Spleen (tissue), 11 donors: ENCODE measurements at regions not wholly inside any gene's neighbourhood (a gene's known extent, or its start where the extent isn't known, plus 50 kb on each side); places are given as distances from the start of the nearest gene placed in this dataset.

Experiments used
- DNase-seq: peaks from one replicate; pipeline ENCODE4 v3.0.0-alpha.2; 2020
- H3K27ac ChIP-seq, 8 donors: fragments of 200-600 bp; sonication (generic) in 7 of 8; 1 replicate in 4 of 8; 2 replicates in 4 of 8; pipeline versions ENCODE4 v1.5.0 to v1.8.0; 2016 to 2021; ENCODE audit warnings: inconsistent platforms in 4 of 8, mild to moderate bottlenecking in 4 of 8, moderate library complexity in 1 of 8
- H3K27me3 ChIP-seq, 7 donors: fragments of 200-600 bp; sonication (generic) in 6 of 7; replicated peaks in 1 of 7; 1 replicate in 4 of 7; 2 replicates in 3 of 7; pipeline versions ENCODE4 v1.5.0 to v1.8.0; 2016 to 2021; ENCODE audit warnings: inconsistent platforms in 3 of 7, mild to moderate bottlenecking in 1 of 7
- H3K36me3 ChIP-seq, 6 donors: fragments of 200-600 bp; sonication (generic) in 5 of 6; 1 replicate in 4 of 6; 2 replicates in 2 of 6; pipeline versions ENCODE4 v1.5.0 to v1.8.0; 2016 to 2021; ENCODE audit warnings: inconsistent platforms in 2 of 6
- H3K4me1 ChIP-seq, 6 donors: fragments of 200-600 bp; sonication (generic) in 5 of 6; 1 replicate in 3 of 6; 2 replicates in 3 of 6; pipeline versions ENCODE4 v1.5.0 to v1.8.0; 2016 to 2021; ENCODE audit warnings: inconsistent platforms in 3 of 6
- H3K4me3 ChIP-seq, 8 donors: fragments of 200-600 bp; sonication (generic) in 7 of 8; 1 replicate in 4 of 8; 2 replicates in 4 of 8; pipeline versions ENCODE4 v1.5.0 to v1.8.0; 2016 to 2021; ENCODE audit warnings: inconsistent platforms in 4 of 8, mild to moderate bottlenecking in 4 of 8, moderate library complexity in 2 of 8
- H3K9me3 ChIP-seq, 8 donors: fragments of 200-600 bp; sonication (generic) in 7 of 8; 1 replicate in 4 of 8; 2 replicates in 4 of 8; pipeline versions ENCODE4 v1.5.0 to v1.8.0; 2016 to 2021; ENCODE audit warnings: inconsistent platforms in 4 of 8
- CTCF ChIP-seq, 11 experiments: fragments of 200-600 bp in 7 of 11; fragments of 450-650 bp in 4 of 11; sonication (generic) in 4 of 11; IDR thresholded peaks in 8 of 11; conservative IDR thresholded peaks in 3 of 11; 1 replicate in 7 of 11; 2 replicates in 4 of 11; pipeline versions ENCODE4 v1.4.0 to v1.8.0; 2016 to 2021; ENCODE audit warnings: antibody characterized with exemption in 11 of 11, inconsistent platforms in 4 of 11, mild to moderate bottlenecking in 1 of 11
- POLR2A ChIP-seq, 3 donors: fragments of 450-650 bp; IDR thresholded peaks; one replicate each; pipeline ENCODE4 v1.5.1; 2017; ENCODE audit warnings: antibody characterized with exemption in 3 of 3, mild to moderate bottlenecking in 1 of 3
- POLR2AphosphoS5 ChIP-seq, 3 donors: sonication (generic); formaldehyde crosslinking; IDR thresholded peaks; one replicate each; pipeline ENCODE4 v1.5.1; 2017; ENCODE audit warnings: antibody characterized with exemption in 3 of 3
- WGBS, 5 donors: extraction: QIAGEN DNeasy Blood & Tissue Kit in 3 of 5; methylation state at CpG; one replicate each; pipeline versions ENCODE4 v1.1.5 to v1.1.7; 2013 to 2018; 5-methylcytosine and 5-hydroxymethylcytosine counted together
- intact Hi-C: fragments of 100-400 bp; cut with DNase I; formaldehyde crosslinking; loops from one replicate; pipeline ENCODE4 v1.15.0; 2023; ENCODE audit warnings: low total_unique reads
- donor health status: healthy with polysubstance abuse.
- donor health status: DM: no; HTN: no; CAD: no; lungs with moderate emphysema.
- donor health status: DM: no; HTN: no; CAD: no.
- donor health status: Bipolar disorder and iron deficiency.
- donor health status: healthy.
- donor health status: DM: no; HTN: no; CAD: no.
- donor health status: DM: yes; HTN: yes; CAD: no.

GRCh38 chr14:38391334-38391733 is 135.4 kb upstream of the CLEC14A start:
- Histone ChIP-seq H3K4me1 (no peaks in the 10 kb centered on the region), H3K9me3 (no peaks in the 10 kb centered on the region), H3K4me3 (no peak overlapping the region), H3K27me3 (no peaks in the 10 kb centered on the region), H3K27ac (no peak overlapping the region), H3K36me3 (no peaks in the 10 kb centered on the region)
- no peak for DNase-seq
- TF ChIP-seq POLR2A (IDR thresholded peaks at IDR 0.05) (no peak), CTCF (IDR thresholded peaks at IDR 0.05 in 8 of 11, conservative IDR thresholded peaks at IDR 0.05 in 3 of 11) (no peak), POLR2AphosphoS5 (IDR thresholded peaks at IDR 0.05) (no peak)
- intact Hi-C loops, result no loop called here

- Histone ChIP-seq H3K4me1 (no peaks in the 10 kb centered on the region), H3K9me3 (no peaks in the 10 kb centered on the region), H3K36me3 (no peaks in the 10 kb centered on the region), H3K27me3 (no peaks in the 10 kb centered on the region), H3K27ac (no peak overlapping the region), H3K4me3 (no peak overlapping the region)
- DNase-seq, result no peak
- WGBS, 5 donors, result 71 to 83% (median 79%) methylated on average over 1 of the region's 1 CpG
- intact Hi-C loops, result no loop called here
- TF ChIP-seq POLR2A (IDR thresholded peaks at IDR 0.05) (no peak), POLR2AphosphoS5 (IDR thresholded peaks at IDR 0.05) (no peak), CTCF (IDR thresholded peaks at IDR 0.05 in 8 of 11, conservative IDR thresholded peaks at IDR 0.05 in 3 of 11) (no peak)
These were observed 133.8 kb upstream of the CLEC14A start for GRCh38 chr14:38389681-38390080.

- H3K27me3 ChIP-seq, result no peaks in the 10 kb centered on the region
- H3K9me3 ChIP-seq, result no peaks in the 10 kb centered on the region
- WGBS, 5 donors, result 84 to 96% (median 89%) methylated on average over 2 of the region's 2 CpGs
- H3K4me3 ChIP-seq, result no peak overlapping the region
- intact Hi-C loops, result no loop called here
- no peak for DNase-seq
- TF ChIP-seq CTCF (IDR thresholded peaks at IDR 0.05 in 8 of 11, conservative IDR thresholded peaks at IDR 0.05 in 3 of 11), result no peak
- TF ChIP-seq POLR2AphosphoS5 (IDR thresholded peaks at IDR 0.05), result no peak
- no peak for TF ChIP-seq POLR2A (IDR thresholded peaks at IDR 0.05)
- H3K4me1 ChIP-seq, result peaks cover 0 to 4% (median 0%) of the 10 kb centered on the region in 6 donors
- no peaks in the 10 kb centered on the region for H3K36me3 ChIP-seq
- no peak overlapping the region for H3K27ac ChIP-seq
These were observed 131.9 kb upstream of the CLEC14A start for GRCh38 chr14:38387821-38388220.

GRCh38 chr14:38385836-38386235 is 129.9 kb upstream of the CLEC14A start:
- H3K9me3 ChIP-seq, result peaks cover 0 to 12% (median 4%) of the 10 kb centered on the region in 8 donors
- no peak for DNase-seq
- H3K4me1 ChIP-seq, result peaks cover 0 to 4% (median 0%) of the 10 kb centered on the region in 6 donors
- H3K27ac ChIP-seq, result no peak overlapping the region
- TF ChIP-seq POLR2A (IDR thresholded peaks at IDR 0.05), result no peak
- no peak for TF ChIP-seq POLR2AphosphoS5 (IDR thresholded peaks at IDR 0.05)
- TF ChIP-seq CTCF (IDR thresholded peaks at IDR 0.05 in 8 of 11, conservative IDR thresholded peaks at IDR 0.05 in 3 of 11), result no peak
- WGBS, 5 donors, result 69 to 87% (median 70%) methylated on average over 3 of the region's 3 CpGs
- no peak overlapping the region for H3K4me3 ChIP-seq
- H3K27me3 ChIP-seq, result no peaks in the 10 kb centered on the region
- no peaks in the 10 kb centered on the region for H3K36me3 ChIP-seq
- intact Hi-C loops, result no loop called here
